ENCODE measurements at regions not wholly inside any gene's neighbourhood (a gene's known extent, or its start where the extent isn't known, plus 50 kb on each side); places are given as distances from the start of the nearest gene placed in this dataset.

- TF ChIP-seq CTCF (conservative IDR thresholded peaks at IDR 0.05; ENCODE audit: low read depth, low read length) (no peak), EZH2 (IDR thresholded peaks at IDR 0.05; ENCODE audit: borderline replicate concordance, low read depth, low read length, poor library complexity, severe bottlenecking) (no peak)
These were observed 323.3 kb upstream of the ZMIZ1 start for GRCh38 chr10:78745441-78745840.
